NCI-H2029 treated with DMSO at 0.1 percent for 48 hours (cell line): ENCODE measurements at regions not wholly inside any gene's neighbourhood (a gene's known extent, or its start where the extent isn't known, plus 50 kb on each side); places are given as distances from the start of the nearest gene placed in this dataset.

Source experiments
- DNase-seq: peaks from one replicate; lab custom pipeline; 2025; lab: John Stamatoyannopoulos, UW

DNA sequence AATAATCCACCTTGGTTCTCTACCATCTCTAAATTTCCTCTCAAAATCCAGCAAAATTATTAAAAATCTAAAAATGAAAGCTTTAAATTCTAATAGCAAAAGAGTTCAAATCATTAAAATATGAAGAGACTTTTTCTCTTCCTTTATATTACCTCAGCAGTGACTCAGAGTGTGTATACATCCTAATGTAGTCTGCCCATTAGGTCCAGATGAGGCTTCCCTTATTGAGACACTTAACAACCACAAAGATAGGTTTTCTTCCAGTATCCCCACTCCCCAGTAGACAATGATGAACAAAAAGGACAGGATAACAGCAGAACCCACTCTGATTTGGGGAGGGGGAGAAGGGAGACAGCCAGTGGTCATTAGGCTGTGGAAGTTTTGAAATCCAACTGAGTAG, 61.5 kb upstream of the DCBLD2 start:
- DNase-seq: no peak

- DNase-seq: no peak
Measured at GRCh38 chr3:98962189-98962930, 60.9 kb upstream of the DCBLD2 start.

DNA sequence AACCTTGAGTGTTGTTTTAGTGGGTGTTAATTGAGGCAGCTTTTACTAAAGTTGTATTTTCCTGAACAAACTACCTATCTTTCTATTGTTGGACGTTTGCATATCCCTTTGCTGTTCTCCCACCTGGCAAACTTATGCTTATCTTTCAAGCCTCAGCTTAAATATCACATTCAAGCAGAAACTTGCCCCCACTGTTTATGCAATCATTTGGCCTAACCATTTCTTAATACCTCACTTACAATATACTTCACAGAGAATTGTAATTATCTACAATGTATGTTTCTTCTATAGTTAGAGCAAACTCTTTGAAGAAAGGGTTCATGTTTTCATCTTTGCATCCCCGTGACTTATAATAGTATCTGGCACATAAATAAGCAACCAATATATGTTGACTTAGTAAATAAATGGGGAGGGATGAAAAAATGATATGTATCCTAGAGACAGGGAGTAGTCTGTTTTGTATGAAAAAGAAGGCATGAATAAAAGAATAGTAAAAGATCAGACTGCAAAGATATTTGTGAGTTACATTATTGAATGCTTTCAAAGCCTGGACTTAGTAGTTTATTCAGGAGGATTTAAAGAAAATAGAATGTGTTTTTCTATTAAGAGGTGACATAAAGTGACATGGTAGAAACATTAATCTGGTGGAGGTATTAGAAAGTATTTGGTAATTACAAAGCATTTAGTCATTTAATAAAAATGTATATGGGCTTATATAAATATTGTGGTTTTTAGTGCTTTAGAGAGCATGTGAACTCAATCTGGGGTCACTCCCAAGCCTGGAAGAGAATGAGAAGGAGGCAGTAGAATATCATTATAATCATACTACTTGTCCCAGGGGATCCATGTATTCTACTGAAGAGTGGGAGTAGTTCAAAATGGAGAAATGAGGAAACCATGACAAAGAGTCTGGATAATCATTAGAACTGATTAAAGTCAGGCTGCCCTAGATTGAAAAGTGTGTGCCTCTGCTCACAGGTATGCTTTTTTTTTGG, 60.0 kb upstream of the DCBLD2 start:
- DNase-seq: no peak

GRCh38 chr3:98957681-98958080, 56.2 kb upstream of the DCBLD2 start:
- DNase-seq: no peak

GRCh38 chr3:98956008-98956407, 54.5 kb upstream of the DCBLD2 start:
- DNase-seq: no peak

DNA sequence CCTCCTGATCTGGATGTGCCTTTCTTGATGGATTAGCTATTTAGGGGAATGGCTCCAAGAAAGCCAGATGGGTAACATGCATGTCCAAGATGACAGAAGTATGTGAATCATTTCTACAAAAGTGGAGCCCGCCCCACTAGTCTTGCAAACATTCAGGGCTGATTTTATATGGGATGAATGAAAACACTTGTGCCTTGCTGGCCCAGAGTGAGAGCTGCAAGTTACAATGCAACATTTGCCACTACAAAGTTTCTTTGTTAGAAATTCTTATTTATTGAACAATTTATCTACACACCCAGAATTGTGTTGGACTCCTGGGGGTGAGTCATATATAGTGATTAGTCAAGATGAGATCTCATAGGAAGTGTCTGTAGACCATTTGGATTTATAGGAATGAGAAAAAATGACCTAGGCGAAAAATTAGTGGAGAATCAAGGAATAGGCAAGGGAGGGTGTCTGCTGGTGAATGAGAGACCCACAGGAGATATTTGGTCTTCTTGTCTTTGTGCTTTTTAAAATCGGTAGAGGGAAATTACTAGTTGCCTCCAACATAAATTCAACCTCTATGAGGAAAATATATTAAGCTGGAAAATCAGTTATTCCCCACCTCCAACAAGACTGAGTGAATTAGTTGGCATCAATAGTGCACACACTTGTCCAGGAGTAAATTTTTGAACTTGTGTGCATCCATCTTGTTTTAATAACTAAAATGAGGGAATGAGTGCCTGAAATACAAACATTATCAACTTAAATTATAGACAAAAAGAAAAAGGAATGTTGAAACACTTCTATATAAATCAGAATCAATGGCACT, 53.5 kb upstream of the DCBLD2 start:
- no peak for DNase-seq

DNA sequence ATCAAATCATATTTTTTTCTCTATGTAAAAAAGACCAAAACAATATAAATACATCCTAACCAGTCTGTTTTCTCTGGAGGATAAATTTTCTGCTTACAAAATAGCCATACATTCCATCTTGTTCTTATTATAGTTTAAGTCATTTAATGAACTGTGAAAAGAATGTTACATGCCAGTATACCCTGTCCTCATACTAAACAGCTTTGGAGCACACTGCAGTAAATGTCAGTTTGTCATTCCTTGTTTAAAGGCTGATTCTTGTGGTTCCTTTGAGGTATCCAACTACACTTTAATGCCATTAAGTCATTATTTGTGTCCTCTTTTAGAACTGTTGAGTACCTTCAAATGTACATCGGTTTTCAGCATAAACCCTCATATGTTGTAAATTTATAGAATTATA, 52.7 kb upstream of the DCBLD2 start:
- no peak for DNase-seq

- DNase-seq: no peak
Measured at GRCh38 chr3:98952404-98952803, 50.9 kb upstream of the DCBLD2 start.
